Activated naive CD4-positive, alpha-beta T cell treated with Interleukin-2 at 50 U/mL for 16 hours (primary cell): ENCODE measurements at regions not wholly inside any gene's neighbourhood (a gene's known extent, or its start where the extent isn't known, plus 50 kb on each side); places are given as distances from the start of the nearest gene placed in this dataset.
"Not testable (repeated sequence)": the region's sequence is repeated elsewhere in the genome, so short reads cannot be mapped to it uniquely, and the experiment has no call there.

Experiments
- DNase-seq: peaks from one replicate; pipeline ENCODE4 v3.0.0-alpha.2; 2020

DNA sequence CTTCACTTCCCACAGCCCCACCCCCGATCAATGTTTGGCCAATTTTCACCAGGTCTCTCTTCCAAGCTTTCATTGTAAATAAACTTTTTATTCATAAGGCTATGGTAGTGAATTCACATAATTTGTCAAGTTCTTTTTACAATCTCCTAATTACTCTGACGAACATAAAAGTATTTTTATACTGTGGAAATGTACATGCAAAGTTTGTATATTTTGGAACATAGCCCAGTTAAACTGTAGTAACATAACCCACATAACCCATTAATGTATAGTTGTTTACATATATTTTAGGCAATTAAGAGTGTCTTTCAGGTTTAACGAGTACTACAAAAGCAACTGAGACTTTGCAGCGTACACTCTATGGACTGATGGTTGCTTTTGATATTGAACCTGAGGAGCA lies 228.3 kb upstream of the ERBB4 start:
- DNase-seq: no peak

DNA sequence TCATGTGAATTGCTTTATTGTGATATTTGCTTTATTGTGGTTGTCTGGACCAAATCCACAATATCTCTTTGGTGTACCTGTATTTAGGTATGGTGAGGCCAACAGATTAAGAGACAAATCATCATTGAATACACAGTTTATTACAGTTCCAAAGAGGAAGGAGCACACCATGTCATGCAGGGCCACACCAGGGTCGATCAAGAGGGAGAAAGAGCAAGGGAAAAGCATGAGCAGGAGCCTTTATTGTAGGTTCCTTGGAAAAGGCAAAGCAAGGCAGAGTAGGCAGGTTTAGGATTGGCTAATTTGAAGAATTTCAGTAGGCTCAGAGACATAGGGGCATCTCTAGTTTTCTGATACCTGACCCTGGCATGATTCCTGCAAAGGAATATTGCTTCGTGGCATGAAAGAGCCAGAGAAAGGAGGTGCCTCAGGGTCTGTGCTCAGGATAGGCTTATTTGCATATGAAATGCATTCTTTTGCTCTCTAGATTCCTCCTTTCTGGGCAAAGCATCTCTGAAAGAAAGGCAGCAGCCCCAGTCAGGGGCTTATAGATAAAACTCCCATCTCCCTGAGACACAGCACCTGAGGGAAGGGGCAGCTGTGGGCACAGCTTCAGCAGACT lies 214.2 kb upstream of the ERBB4 start:
- DNase-seq: no peak

DNA sequence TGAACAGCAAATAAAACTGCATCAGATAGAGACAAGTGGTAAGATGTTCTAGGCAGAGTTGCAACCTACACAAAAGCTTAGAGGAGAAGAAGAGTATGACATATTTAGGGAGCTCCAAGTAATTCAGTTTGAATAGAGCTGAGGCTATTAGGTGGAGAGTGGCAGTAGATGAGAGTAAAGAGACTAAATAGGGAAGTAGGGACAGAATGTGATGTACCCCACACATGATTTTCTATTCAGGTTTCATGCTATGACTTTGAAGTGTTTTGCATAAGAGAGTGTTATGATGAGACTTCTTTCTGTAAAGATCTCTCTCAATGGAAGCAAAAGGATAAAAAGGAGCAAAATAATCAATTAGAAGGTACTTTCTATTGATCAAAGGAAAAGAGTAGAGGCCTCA lies 206.8 kb upstream of the ERBB4 start:
- DNase-seq: no peak

DNA sequence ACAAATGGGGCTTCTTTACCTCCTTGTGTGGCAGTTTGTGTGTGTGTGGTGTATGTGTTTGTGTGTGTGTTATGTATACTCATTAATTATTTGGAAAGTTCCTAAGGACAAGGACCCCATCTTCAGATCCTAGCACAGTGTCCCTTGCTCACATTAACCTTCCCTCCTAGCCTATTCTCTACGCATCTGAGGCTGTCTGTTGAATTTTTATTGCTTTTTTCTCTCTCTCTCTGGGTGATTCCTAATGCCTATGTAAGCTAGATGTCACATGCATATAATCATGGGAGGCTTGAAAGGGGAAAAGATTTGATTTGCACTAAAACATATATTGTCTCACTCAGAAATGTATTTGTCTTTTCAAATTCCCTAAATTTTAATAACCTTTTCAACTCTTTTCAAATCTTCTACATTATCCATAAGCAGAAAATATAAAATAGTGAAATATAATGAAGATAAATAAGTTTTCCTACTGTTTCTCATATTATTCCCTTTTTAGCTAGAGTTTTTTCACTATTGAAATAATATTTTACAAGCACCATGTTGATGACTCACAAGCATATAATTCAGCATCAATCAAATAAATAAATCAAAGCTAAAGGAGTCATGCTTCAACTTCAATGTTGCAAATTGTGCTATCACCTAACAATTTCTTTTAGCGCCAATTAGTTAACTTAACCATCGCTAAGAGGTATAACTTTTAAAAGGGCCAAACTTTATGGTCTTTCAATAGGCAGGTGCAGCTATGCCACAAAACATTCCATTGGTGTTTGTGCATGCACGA lies 199.0 kb upstream of the ERBB4 start:
- no peak for DNase-seq

DNA sequence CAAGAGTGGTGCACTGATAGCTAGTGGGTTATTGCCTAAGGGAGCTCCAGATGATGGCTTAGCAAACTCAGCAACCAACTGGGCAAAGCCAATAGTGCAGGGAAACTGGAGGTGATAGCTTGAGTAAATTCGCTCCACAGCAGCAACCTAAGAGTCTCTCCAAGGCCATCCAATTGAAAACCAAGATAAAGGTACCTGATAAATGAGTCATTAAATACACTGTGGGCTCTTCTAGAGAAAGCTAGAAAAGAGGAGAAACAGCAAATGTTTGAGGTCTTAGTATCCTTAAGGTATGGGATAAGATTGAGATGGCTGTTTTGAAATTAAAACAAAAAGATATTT lies 197.8 kb upstream of the ERBB4 start:
- no peak for DNase-seq

DNA sequence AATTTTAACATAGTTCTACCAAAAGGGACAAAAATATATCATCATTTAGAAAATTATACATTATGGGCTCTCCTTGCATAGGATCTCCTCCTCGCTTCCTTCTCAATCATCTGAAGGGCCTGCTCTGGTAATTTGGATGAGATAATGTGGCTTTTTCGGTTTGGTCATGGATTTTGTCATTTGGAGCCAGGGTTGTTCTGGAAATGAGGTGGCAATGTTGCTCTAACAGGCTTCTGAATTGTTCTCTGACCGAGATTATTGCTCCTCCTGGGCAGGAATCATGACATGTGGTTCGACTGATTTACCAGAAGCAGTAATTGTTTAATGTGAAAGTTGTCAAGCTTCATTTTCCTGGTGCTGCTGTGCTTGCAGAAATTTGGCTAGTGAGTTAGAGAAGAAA lies 194.7 kb upstream of the ERBB4 start:
- no peak for DNase-seq

DNA sequence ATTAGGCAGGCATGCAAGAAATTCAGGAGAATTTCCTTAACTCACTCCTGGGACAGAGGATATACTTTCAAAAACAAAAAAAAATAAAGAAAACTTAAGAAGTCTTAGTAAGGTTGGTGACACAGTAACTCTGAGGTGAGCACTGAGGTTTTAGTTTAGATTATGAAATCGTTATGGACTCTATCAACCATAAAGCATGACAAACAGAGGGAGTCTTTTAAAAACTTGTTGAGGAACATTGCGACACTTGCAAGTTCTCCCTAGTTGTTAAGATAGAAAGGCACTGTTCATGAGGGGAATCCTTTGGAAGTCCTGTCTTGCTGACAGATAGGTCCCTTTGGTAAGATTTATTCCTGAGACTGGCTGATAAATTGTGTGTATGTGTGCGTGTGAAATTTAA lies 194.3 kb upstream of the ERBB4 start:
- DNase-seq: no peak

DNA sequence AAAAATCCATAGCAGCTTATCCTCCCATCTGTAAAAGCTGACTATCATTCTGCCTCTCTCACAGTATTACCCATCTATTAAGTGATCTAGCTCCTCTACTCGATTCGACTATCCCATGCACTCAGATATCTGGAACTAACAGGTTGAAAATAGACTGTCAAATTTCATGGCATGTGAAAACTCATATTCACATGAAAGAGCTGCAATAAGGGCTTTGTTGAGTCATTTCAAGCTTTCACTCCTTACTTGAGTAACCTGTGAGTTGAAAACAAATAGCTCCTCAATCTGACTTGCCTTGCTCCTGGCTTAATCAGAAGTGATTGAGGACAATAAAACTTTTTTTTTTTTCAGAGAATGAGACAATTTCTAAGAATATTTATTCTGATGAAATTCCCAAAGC lies 192.4 kb upstream of the ERBB4 start:
- no peak for DNase-seq

DNA sequence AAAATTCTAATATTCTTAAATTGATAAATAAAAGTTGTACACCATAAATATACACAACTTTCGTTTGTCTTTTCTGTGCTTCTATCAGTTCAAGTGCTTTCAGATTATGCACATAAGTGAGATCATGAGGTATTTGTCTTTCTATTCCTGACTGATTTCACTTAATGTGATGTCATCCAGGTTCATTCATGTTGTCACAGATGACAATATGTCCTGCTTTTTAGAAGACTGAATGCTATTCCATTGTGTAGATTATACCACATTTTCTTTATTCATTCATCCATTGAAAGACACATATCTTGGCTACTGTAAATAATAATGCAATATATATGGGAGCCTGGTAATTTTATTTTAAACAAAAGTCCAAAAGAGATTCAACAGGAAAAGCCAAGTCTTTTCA lies 190.1 kb upstream of the ERBB4 start:
- no peak for DNase-seq

DNA sequence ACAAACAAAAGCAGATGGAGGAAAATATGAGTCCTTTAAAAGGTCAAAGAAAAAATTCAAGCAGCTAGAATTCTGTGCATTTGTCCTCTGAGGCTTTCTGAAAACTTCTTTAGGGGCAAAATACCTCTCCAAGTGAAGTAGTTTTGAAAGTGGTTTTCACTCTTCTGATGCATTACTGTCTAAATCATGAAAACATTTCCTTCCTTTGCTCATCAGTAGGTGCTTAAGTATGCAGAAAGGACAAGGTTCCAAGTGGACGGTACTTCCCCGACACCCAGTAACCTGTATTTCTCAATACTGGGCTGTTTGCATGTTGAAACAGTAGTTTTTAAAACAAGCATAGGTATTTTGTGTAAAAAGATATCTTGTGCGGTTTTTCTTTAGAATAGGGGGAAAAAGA lies 189.1 kb upstream of the ERBB4 start:
- no peak for DNase-seq

DNA sequence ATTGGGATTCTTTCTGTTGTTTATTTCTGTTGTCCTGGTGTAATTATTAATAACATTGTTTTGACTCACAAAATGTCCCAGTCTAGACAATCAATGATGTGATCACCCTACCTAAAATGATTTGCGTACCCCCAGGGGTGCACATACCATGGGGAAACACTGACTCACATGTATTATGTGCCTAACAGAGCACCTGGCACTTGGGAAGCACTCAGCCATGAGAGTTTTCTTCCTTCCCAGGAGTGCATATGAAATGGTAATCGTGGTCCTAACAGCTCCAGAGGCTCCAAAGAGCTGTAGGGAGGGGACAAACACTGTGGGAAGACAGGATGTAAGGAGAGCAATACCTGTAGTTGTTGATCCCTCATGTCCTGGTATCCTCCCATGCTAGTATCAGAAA lies 187.8 kb upstream of the ERBB4 start:
- DNase-seq: no peak

DNA sequence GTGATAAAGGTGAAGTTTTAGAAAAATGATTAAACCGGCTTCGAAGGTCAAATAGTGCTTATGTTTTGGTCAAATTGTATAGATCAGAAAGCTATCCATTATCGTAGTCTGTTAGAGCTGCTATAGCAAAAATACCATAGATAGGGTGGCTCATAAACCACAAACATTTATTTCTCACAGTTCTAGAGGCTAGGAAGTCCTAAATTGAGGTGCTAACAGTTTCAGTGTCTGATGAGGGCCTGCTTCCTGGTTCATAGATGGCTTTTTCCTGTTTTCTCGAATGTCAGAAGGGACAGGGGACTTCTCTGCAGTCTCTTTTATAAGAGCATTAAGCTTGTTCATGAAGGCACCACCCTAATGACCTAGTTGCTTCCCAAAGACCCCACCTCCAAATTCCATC lies 186.6 kb upstream of the ERBB4 start:
- no peak for DNase-seq

DNA sequence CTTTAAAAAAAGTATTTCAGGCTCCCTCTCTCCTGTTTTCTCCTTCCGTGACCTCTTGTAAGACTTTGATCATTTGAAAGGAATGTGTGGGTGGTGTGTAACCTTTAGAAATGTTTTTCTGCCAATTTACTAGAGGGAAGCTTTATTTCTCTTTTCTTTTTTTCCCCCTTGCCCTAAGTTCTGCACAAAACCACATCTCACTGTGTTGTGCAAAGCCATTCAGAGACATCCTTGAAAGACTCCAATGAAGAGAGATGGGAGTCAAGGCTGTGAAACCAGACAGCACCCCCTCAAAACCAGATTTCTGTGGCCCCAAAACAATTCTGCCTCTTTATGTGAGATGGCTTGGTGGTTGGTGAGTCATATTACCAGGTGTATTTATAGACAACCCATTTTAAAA lies 184.6 kb upstream of the ERBB4 start:
- DNase-seq: no peak

DNA sequence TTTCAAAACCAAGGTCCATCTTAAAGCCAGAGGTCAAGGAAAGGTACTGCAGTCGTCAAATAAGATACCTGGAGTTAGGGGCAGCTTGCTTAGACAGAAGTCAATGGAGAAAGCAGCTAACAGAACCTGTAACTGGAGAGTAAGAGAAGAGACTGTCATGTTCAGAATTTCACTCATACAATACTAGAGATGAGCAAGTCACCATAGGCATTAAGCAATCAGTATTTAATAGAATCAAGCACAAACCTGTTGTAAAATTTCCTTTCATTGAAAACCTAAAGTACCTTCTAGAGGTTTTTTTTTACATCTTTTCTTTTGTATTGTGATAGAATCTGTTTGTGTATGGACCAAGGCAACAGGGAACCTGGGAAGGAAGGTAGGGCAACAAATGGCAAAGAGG lies 183.4 kb upstream of the ERBB4 start:
- DNase-seq: no peak

DNA sequence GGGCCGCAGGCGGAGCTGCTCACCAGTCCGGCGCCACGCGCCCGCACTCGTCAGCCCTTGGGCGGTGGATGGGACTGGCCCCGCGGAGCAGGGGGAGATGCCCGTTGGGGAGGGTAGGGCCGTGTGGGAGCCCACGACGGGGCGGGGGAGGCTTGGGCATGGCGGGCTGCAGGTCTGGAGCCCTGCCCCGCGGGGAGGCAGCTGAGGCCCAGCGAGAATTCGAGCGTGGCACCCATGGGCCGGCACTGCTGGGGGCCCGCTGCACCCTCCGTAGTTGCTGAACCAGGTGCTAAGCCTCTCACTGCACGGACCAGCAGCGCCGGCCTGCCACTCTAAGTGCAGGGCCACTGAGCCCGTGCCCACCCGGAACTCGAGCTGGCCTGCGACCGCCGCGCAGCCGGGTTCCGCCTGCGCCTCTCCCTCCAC lies 182.4 kb upstream of the ERBB4 start:
- no peak for DNase-seq

DNA sequence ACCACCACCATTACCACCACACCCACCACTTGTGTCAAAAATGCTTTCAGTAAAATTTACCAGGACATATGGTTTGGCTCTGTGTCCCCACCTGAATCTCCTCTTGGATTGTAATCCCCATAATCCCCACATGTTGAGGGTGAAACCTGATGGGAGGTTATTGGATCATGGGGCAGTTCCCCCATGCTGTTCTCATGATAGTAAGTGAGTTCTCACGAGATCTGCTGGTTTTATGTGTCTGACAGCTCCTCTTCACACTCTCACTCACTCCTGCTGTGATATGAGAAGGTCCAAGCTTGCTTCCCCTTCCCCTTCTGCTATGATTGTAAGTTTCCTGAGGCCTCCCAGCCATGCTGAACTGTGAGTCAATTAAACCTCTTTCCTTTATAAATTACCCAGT lies 176.8 kb upstream of the ERBB4 start:
- DNase-seq: not testable (repeated sequence)

DNA sequence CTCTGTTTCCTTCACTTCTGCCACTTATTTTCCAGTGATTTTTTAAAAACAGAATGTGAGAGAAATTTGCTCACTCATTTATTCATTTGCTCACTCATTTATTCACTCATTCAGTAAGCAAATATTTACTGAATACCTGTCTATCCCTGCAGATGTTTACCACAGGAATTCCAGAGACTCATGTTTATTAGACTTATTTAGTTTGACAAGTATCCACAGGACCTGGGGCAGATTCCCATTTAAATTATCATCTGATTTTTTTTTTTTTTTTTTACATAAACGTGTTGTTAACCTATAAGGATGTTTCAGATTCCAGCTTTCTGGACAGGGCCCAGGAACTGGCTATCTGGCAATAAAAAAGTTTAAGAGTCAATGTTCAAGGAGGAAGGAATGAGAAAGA lies 175.1 kb upstream of the ERBB4 start:
- no peak for DNase-seq

DNA sequence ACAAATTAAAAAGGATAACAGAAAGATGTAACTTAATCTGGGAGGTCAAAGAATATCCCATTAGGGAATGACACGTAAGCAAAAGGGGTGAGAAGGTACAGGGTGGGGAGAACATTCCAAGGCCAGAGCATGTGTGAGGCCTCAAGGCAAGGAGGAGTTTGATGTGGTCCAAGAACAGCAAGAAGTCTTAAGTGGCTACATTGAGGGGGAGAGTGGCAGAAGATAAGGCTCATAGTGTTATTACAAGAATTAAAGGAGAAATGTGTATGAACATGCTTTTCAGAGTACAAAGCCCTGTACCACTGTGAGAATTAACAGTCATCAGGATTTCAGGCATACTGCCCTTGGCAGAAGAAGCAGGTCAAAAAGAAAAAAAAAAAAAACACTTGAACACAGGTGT lies 174.4 kb upstream of the ERBB4 start:
- no peak for DNase-seq

DNA sequence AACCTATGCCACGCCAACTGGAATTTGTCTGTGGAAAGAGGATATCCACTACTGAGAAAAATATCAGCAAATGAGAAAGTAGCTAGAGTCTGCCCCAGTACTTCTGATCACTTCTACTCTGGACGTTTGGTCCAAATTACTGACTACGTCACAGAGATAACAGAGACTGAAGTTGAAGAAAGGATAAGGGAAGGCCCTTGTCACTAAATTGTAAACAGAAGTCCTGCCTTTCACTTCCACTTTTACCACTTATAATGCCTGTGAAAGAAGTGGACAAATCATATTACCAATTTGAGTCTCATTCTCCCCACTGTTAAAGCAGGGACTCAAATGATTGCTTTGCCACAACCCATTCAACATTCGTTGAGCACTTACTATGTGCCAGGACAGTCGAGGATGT lies 173.9 kb upstream of the ERBB4 start:
- DNase-seq: no peak

DNA sequence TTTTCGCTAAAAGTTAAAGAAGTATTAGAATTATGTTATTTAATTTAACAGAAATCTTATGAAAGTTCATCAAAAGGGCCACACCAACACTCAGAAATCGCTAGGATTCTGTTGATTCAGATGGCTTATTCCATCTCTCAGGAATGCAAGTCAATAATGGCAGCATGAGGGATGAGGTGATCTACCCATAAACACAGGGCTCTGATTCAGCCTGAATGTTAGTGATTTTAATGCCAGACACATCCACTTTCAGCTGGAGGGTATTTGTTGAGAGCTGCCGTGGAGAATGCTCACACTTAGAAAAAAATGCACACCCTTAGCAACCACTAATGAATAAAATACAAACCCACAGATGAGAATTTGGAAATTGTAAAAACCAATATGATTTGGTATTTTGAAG lies 173.3 kb upstream of the ERBB4 start:
- DNase-seq: no peak

DNA sequence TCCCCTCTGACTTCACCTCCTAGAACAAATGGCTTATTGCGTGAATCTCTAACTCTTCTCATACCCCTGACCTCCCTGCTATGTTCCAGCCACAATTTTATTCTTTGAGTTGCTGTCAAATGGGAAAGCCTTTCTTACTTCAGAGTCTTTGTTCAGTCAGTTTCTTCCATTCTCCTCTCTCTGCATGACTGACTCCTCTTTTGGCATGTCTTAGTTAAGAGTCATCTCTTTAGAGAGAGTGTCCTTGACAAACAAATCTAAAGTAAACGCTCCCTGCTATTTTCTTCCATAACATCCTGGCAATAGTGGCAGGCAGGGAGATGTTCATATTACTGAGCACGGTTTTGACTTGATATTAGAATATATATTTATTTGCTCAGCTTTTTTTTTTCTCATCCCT lies 170.7 kb upstream of the ERBB4 start:
- no peak for DNase-seq

DNA sequence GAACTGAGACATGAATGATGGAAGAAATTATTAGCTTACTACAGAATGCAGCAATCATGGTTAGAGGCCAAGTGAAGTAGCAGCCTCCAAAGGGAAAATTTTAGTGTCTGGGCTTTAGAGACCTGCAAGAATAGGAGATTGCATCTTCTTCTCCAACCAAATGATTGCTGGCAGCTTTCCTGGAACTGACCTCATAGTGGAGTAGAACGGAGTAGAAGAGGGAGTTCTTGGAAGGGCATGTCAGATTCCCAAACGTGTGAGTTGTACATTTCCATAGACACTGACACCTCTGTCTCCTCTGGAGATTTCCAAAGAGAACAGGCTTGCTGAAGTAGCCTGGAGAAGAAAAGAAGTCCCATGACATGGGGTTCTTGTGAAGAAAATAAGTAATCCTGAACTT lies 169.8 kb upstream of the ERBB4 start:
- no peak for DNase-seq

DNA sequence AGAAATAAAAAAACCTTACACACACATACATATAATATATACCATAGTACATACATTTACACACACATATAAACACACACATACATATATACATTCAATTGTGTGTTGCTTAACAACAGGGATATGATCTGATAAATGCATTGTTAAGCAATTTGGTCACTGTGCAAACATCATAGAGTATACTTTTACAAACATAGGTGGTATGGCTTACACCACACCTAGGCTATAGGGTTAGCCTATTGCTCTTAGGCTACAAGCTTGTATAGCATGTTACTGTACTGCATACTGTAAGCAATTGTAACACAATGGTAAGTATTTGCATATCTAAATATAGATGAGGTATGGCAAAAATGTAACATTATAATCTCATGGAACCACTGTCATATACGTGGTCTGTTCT lies 156.8 kb upstream of the ERBB4 start:
- no peak for DNase-seq

DNA sequence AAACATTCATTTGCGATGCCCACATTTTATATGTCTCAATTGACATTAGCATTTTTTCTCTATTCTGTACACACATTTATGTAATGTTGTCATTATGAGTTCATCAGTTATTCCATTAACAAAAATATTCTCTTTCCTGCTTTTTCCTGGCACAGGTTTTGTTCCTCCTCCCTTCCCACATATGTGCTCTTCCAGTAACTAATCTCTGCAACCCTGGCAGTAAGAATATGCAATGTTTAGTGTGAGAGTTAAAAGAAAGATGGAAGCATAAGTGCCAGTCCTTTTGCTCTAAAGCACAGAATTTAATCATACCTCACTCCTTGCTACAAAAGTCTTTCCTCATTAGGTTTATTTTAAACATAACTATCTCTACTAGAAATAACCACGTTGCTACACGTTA lies 155.8 kb upstream of the ERBB4 start:
- DNase-seq: no peak

DNA sequence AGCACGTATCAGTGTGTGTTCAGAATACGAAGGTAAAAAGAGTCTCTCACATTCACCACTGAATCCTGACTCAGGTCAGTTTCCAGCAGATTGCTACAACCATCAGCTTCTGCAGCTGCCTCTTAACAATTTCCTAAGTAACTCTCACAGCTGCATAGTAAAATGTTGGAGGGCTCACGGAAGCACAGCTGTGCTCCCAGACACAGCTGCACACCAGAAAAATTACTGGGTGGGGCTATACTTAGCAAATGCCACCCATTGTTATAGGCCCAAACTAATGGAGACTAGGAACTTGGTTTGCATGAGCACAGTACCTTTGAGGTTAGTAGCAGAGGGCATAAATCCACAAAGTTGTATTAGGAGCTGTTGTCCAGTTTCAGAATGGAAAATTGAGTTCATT lies 153.9 kb upstream of the ERBB4 start:
- DNase-seq: no peak
